Hepatocyte (in vitro differentiated cells): ENCODE measurements at regions not wholly inside any gene's neighbourhood (a gene's known extent, or its start where the extent isn't known, plus 50 kb on each side); places are given as distances from the start of the nearest gene placed in this dataset.

ENCODE experiments used
- EZH2phosphoT487 ChIP-seq: fragments of 200-600 bp; sonication (generic); IDR thresholded peaks from one replicate; pipeline ENCODE4 v1.6.1; 2018; ENCODE audit warnings: antibody characterized with exemption, mild to moderate bottlenecking, low read depth, moderate library complexity; ENCODE audit not compliant: unreplicated experiment, severe bottlenecking
- TF ChIP-seq, protein P1 (sequence below): fragments of 200-600 bp; sonication (generic); IDR thresholded peaks from 2 replicates; pipeline ENCODE4 v1.5.1; 2016; ENCODE audit warnings: antibody characterized with exemption, mild to moderate bottlenecking; ENCODE audit not compliant: poor library complexity

DNA sequence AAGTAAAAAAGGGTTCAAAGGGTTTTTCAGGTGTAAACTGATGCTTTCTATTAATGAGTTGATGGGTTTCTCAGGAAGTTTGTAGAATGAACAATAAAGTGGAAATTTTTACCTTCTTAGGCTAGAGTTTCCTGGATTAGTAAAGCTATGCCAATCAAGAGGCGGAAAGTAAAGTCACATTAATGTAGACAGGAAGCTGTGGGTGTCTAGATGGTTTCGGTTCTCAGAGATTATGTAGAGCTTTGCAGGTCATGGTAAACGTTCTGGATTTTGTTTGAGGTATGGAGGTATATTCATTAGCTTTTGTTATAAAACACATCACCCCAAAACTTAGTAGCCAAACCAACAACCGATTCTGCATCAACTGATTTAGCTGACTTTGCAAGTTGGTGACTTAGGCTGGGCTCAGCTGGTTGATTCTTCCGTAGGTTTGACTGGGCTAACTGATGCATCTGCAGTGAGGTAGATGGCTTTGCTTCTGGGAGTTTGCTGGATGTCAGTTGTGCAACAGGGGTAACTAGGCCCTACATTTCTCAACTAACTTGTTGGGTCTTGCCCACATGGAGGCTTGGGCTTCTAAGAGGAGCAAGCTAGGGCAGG is 273.8 kb downstream of the MSX2 start:
- TF ChIP-seq, protein P1, sequence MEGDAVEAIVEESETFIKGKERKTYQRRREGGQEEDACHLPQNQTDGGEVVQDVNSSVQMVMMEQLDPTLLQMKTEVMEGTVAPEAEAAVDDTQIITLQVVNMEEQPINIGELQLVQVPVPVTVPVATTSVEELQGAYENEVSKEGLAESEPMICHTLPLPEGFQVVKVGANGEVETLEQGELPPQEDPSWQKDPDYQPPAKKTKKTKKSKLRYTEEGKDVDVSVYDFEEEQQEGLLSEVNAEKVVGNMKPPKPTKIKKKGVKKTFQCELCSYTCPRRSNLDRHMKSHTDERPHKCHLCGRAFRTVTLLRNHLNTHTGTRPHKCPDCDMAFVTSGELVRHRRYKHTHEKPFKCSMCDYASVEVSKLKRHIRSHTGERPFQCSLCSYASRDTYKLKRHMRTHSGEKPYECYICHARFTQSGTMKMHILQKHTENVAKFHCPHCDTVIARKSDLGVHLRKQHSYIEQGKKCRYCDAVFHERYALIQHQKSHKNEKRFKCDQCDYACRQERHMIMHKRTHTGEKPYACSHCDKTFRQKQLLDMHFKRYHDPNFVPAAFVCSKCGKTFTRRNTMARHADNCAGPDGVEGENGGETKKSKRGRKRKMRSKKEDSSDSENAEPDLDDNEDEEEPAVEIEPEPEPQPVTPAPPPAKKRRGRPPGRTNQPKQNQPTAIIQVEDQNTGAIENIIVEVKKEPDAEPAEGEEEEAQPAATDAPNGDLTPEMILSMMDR = no peak
- no peak for TF ChIP-seq EZH2phosphoT487
